ENCODE measurements at regions not wholly inside any gene's neighbourhood (a gene's known extent, or its start where the extent isn't known, plus 50 kb on each side); places are given as distances from the start of the nearest gene placed in this dataset.

- no peak for TF ChIP-seq CTCF (IDR thresholded peaks at IDR 0.05; ENCODE audit: extremely low read depth, insufficient read depth, missing control alignments)
- no peak for DNase-seq (ENCODE audit: low spot score)
- in situ Hi-C loops (cut with MboI; ENCODE audit: low pct_unique_long_range_greater_than_20kb, low sequenced_read_pairs, unreplicated experiment): no loop called here
Measured at GRCh38 chr3:59531994-59532393, 482.2 kb upstream of the CFAP20DC start.

GRCh38 chr3:59531066-59531745 is 481.4 kb upstream of the CFAP20DC start:
- DNase-seq (ENCODE audit: low spot score): no peak
- in situ Hi-C loops (cut with MboI; ENCODE audit: low pct_unique_long_range_greater_than_20kb, low sequenced_read_pairs, unreplicated experiment): no loop called here
- no peak for TF ChIP-seq CTCF (IDR thresholded peaks at IDR 0.05; ENCODE audit: extremely low read depth, insufficient read depth, missing control alignments)

GRCh38 chr3:59528251-59528650 is 478.4 kb upstream of the CFAP20DC start:
- TF ChIP-seq CTCF (IDR thresholded peaks at IDR 0.05; ENCODE audit: extremely low read depth, insufficient read depth, missing control alignments): no peak
- in situ Hi-C loops (cut with MboI; ENCODE audit: low pct_unique_long_range_greater_than_20kb, low sequenced_read_pairs, unreplicated experiment): no loop called here

GRCh38 chr3:59527493-59527892 is 477.7 kb upstream of the CFAP20DC start:
- in situ Hi-C loops (cut with MboI; ENCODE audit: low pct_unique_long_range_greater_than_20kb, low sequenced_read_pairs, unreplicated experiment): no loop called here
- DNase-seq (ENCODE audit: low spot score): no peak
- TF ChIP-seq CTCF (IDR thresholded peaks at IDR 0.05; ENCODE audit: extremely low read depth, insufficient read depth, missing control alignments): no peak

More at GRCh38 chr3:59528251-59528650, 478.4 kb upstream of the CFAP20DC start:
- no peak for DNase-seq (ENCODE audit: low spot score)

- in situ Hi-C loops (cut with MboI; ENCODE audit: low pct_unique_long_range_greater_than_20kb, low sequenced_read_pairs, unreplicated experiment): no loop called here
- no peak for TF ChIP-seq CTCF (IDR thresholded peaks at IDR 0.05; ENCODE audit: extremely low read depth, insufficient read depth, missing control alignments)
- DNase-seq (ENCODE audit: low spot score): peak; percentile 5
Measured at GRCh38 chr3:59526999-59527398, 477.2 kb upstream of the CFAP20DC start.

GRCh38 chr3:59522550-59522949 is 472.7 kb upstream of the CFAP20DC start:
- TF ChIP-seq CTCF (IDR thresholded peaks at IDR 0.05; ENCODE audit: extremely low read depth, insufficient read depth, missing control alignments): no peak
- in situ Hi-C loops (cut with MboI; ENCODE audit: low pct_unique_long_range_greater_than_20kb, low sequenced_read_pairs, unreplicated experiment): no loop called here
- DNase-seq (ENCODE audit: low spot score): no peak

All from GM13977 (cell line).